GM12878 (cell line): ENCODE measurements at regions not wholly inside any gene's neighbourhood (a gene's known extent, or its start where the extent isn't known, plus 50 kb on each side); places are given as distances from the start of the nearest gene placed in this dataset.

Source experiments
- ATAC-seq: fragments of 200-7000 bp; cut with Tn5 transposase; 3 replicates; pipeline ENCODE4 v1.9.1; 2020; ENCODE audit warnings: mild to moderate bottlenecking, moderate library complexity
- BruUV-seq: library from RNA; stranded (reverse); fragments of 400-500 nt; replicated peaks from 2 replicates; lab custom pipeline; 2021; lab: Mats Ljungman, UMichigan
- CTCF ChIA-PET: fragments of 300-600 bp; sonication (Branson Sonifier 250); formaldehyde crosslinking; extraction: SDS; loops from one replicate; lab custom pipeline; 2021; ENCODE audit warnings: inconsistent platforms; lab: Yijun Ruan, JAX
- POLR2A ChIA-PET: fragments of 350-600 bp; formaldehyde crosslinking; extraction: SDS; loops from one replicate; lab custom pipeline; 2021; ENCODE audit warnings: inconsistent platforms; lab: Charles Lee
- RAD21 ChIA-PET: fragments of 300-600 bp; sonication (Branson Sonifier 250); formaldehyde crosslinking; loops from one replicate; lab custom pipeline; 2023; ENCODE audit warnings: antibody characterized with exemption; ENCODE audit not compliant: unreplicated experiment; lab: Charles Lee
- SMC1A ChIA-PET: fragments of 300-600 bp; sonication (Branson Sonifier 250); formaldehyde crosslinking; loops from one replicate; lab custom pipeline; 2023; ENCODE audit not compliant: unreplicated experiment, uncharacterized antibody; lab: Charles Lee
- DNase-seq: peaks from one replicate; pipeline ENCODE4 v3.0.0-alpha.2; 2011; ENCODE audit warnings: low read depth, low spot score
- FAIRE-seq: peaks from 3 replicates; lab custom pipeline; 2011; peaks lifted over from hg19 to GRCh38; lab: Jason Lieb, UNC
- H2AFZ ChIP-seq: 2 replicates; pipeline ENCODE4 v1.6.0; 2011; ENCODE audit warnings: low read depth, low read length, control low read depth; ENCODE audit not compliant: control insufficient read depth
- H3K27ac ChIP-seq: 2 replicates; pipeline ENCODE4 v1.5.1; 2011; ENCODE audit warnings: control low read depth; ENCODE audit not compliant: control insufficient read depth, insufficient read depth
- H3K27me3 ChIP-seq, 2 experiments: replicated peaks in 1 of 2; 2 replicates each; pipeline versions ENCODE4 v1.6.0 to v1.6.1; 2011; ENCODE audit warnings: low read length in 1 of 2; ENCODE audit not compliant: control insufficient read depth in 2 of 2, insufficient read depth in 2 of 2
- H3K36me3 ChIP-seq, 2 experiments: 2 replicates each; pipeline ENCODE4 v1.5.1; 2011; ENCODE audit warnings: low read length in 1 of 2; ENCODE audit not compliant: control insufficient read depth in 2 of 2, insufficient read depth in 2 of 2
- H3K4me1 ChIP-seq: 2 replicates; pipeline ENCODE4 v1.6.1; 2011; ENCODE audit warnings: mild to moderate bottlenecking, low read length, moderate library complexity, mixed read lengths; ENCODE audit not compliant: control insufficient read depth, insufficient read depth
- H3K4me2 ChIP-seq: 2 replicates; pipeline ENCODE4 v1.6.0; 2011; ENCODE audit warnings: control low read depth; ENCODE audit not compliant: control insufficient read depth, insufficient read depth
- H3K4me3 ChIP-seq: fragments of 200-600 bp; sonication (generic); 2 replicates; pipeline ENCODE4 v1.5.1; 2016
- H3K79me2 ChIP-seq: 2 replicates; pipeline ENCODE4 v1.6.0; 2011; ENCODE audit warnings: low read length; ENCODE audit not compliant: control insufficient read depth, insufficient read depth
- H3K9ac ChIP-seq: 2 replicates; pipeline ENCODE4 v1.8.0; 2011; ENCODE audit warnings: low read length, control low read depth, mixed read lengths; ENCODE audit not compliant: control insufficient read depth, insufficient read depth
- H3K9me3 ChIP-seq: replicated peaks from 3 replicates; pipeline ENCODE4 v1.5.1; 2011; ENCODE audit warnings: mild to moderate bottlenecking, low read length; ENCODE audit not compliant: control insufficient read depth, insufficient read depth
- H4K20me1 ChIP-seq: 2 replicates; pipeline ENCODE4 v1.6.0; 2011; ENCODE audit not compliant: control insufficient read depth, insufficient read depth
- CHD1 ChIP-seq: IDR thresholded peaks from 2 replicates; pipeline ENCODE4 v1.6.1; 2012; ENCODE audit warnings: low read depth, low read length, improper control_type of control experiment
- CREM ChIP-seq: IDR thresholded peaks from 2 replicates; pipeline ENCODE4 v1.6.1; 2014; ENCODE audit warnings: antibody characterized with exemption, low read depth
- HDAC6 ChIP-seq: fragments of 200-600 bp; sonication (generic); IDR thresholded peaks from one replicate; pipeline ENCODE4 v1.8.0; 2017; ENCODE audit warnings: antibody characterized with exemption; ENCODE audit not compliant: unreplicated experiment
- NFYA ChIP-seq: IDR thresholded peaks from 2 replicates; pipeline ENCODE4 v1.6.1; 2011; ENCODE audit warnings: low read depth, mild to moderate bottlenecking, low read length, improper control_type of control experiment, borderline replicate concordance
- POLR2AphosphoS5 ChIP-seq: IDR thresholded peaks from 2 replicates; pipeline ENCODE4 v1.6.1; 2011; ENCODE audit warnings: mild to moderate bottlenecking, low read length, inconsistent platforms
- WGBS: methylation state at CpG from one replicate; pipeline ENCODE4 v1.1.6; 2016; ENCODE audit warnings: low lambda C conversion rate; ENCODE audit not compliant: insufficient replicate concordance, insufficient coverage; ENCODE audit errors: missing lambda C conversion rate; 5-methylcytosine and 5-hydroxymethylcytosine counted together
- in situ Hi-C: fragments of 300-500 bp; cut with MboI; formaldehyde crosslinking; loops from 9 replicates; pipeline ENCODE4 v1.14.3; 2018; ENCODE audit warnings: mixed read lengths
- intact Hi-C: fragments of 100-400 bp; cut with micrococcal nuclease; formaldehyde crosslinking; loops from one replicate; pipeline ENCODE4 v1.14.2; 2022; ENCODE audit not compliant: unreplicated experiment
- TF ChIP-seq, protein P1 (sequence below): fragments of 450-650 bp; conservative IDR thresholded peaks from 2 replicates; pipeline ENCODE4 v1.6.1; 2017; ENCODE audit warnings: mild to moderate bottlenecking, moderate library complexity
- TF ChIP-seq, protein P2 (sequence below): IDR thresholded peaks from 2 replicates; pipeline ENCODE4 v1.6.1; 2012; ENCODE audit warnings: improper control_type of control experiment, low read depth, low read length; ENCODE audit not compliant: insufficient replicate concordance
- TF ChIP-seq, protein P3 (sequence below): fragments of 450-650 bp; IDR thresholded peaks from 2 replicates; pipeline ENCODE4 v1.6.1; 2018; ENCODE audit warnings: mild to moderate bottlenecking, low read depth, moderate library complexity; ENCODE audit not compliant: partially characterized antibody
- TF ChIP-seq, protein P4 (sequence below): IDR thresholded peaks from 2 replicates; pipeline ENCODE4 v1.6.1; 2012; ENCODE audit warnings: mild to moderate bottlenecking, low read depth, low read length

DNA sequence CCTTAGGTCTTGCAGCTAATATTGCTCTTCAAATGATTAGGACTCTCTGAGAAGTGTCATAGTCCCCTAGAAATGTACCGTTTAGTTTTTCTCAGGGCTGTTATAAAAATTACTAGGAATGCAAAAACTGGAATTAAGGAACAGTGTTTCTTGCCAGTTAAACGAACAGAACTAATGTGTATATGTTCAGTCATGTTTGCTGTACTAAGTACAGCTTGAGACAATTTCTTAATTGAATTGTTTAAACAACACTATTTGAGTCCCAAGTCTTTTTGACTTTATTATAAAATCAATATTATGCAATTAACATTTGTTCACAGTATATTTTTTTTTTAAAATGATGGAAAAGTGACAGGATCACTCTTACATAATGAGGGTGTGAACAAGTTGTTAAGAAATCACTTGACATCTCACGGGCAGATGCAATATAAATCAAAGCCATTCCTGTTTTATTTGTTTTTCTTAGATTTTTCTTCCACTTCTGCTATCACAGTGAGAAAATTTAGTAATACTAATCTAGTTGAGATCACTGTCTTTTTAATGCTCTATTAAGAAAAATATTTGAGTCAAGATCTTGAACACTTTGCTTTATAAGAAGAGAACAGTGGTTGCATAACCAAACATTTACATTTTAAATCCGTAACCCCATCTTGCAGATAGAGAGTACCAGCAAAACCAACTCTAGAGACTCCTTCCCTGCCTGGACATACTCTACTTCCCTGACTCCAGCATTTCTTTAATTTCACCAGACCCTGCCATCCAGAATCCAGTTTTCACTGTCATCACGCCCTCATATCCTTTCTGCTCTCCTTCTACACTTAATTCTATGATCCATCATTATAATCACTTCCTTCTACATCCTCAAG lies 140.7 kb upstream of the KITLG start:
- BruUV-seq = no TSS peak
- H3K27me3 ChIP-seq = no peaks in the 10 kb centered on the region
- SMC1A ChIA-PET = no interaction called here
- ATAC-seq = no peak
- RAD21 ChIA-PET = no interaction called here
- H3K9ac ChIP-seq = no peak overlapping the region
- no peak overlapping the region for H2AFZ ChIP-seq
- FAIRE-seq = no peak
- POLR2A ChIA-PET = no interaction called here
- no peak overlapping the region for H3K4me2 ChIP-seq
- no peak overlapping the region for H3K27ac ChIP-seq
- no peak for DNase-seq
- CTCF ChIA-PET = no interaction called here
- no peaks in the 10 kb centered on the region for H3K9me3 ChIP-seq
- WGBS = 25% methylated on average over 5 of the region's 5 CpGs
- intact Hi-C loops = no loop called here
- no peaks in the 10 kb centered on the region for H3K4me1 ChIP-seq
- no peak overlapping the region for H3K4me3 ChIP-seq
- TF ChIP-seq, protein P1, sequence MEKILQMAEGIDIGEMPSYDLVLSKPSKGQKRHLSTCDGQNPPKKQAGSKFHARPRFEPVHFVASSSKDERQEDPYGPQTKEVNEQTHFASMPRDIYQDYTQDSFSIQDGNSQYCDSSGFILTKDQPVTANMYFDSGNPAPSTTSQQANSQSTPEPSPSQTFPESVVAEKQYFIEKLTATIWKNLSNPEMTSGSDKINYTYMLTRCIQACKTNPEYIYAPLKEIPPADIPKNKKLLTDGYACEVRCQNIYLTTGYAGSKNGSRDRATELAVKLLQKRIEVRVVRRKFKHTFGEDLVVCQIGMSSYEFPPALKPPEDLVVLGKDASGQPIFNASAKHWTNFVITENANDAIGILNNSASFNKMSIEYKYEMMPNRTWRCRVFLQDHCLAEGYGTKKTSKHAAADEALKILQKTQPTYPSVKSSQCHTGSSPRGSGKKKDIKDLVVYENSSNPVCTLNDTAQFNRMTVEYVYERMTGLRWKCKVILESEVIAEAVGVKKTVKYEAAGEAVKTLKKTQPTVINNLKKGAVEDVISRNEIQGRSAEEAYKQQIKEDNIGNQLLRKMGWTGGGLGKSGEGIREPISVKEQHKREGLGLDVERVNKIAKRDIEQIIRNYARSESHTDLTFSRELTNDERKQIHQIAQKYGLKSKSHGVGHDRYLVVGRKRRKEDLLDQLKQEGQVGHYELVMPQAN = no peak
- TF ChIP-seq, protein P2, sequence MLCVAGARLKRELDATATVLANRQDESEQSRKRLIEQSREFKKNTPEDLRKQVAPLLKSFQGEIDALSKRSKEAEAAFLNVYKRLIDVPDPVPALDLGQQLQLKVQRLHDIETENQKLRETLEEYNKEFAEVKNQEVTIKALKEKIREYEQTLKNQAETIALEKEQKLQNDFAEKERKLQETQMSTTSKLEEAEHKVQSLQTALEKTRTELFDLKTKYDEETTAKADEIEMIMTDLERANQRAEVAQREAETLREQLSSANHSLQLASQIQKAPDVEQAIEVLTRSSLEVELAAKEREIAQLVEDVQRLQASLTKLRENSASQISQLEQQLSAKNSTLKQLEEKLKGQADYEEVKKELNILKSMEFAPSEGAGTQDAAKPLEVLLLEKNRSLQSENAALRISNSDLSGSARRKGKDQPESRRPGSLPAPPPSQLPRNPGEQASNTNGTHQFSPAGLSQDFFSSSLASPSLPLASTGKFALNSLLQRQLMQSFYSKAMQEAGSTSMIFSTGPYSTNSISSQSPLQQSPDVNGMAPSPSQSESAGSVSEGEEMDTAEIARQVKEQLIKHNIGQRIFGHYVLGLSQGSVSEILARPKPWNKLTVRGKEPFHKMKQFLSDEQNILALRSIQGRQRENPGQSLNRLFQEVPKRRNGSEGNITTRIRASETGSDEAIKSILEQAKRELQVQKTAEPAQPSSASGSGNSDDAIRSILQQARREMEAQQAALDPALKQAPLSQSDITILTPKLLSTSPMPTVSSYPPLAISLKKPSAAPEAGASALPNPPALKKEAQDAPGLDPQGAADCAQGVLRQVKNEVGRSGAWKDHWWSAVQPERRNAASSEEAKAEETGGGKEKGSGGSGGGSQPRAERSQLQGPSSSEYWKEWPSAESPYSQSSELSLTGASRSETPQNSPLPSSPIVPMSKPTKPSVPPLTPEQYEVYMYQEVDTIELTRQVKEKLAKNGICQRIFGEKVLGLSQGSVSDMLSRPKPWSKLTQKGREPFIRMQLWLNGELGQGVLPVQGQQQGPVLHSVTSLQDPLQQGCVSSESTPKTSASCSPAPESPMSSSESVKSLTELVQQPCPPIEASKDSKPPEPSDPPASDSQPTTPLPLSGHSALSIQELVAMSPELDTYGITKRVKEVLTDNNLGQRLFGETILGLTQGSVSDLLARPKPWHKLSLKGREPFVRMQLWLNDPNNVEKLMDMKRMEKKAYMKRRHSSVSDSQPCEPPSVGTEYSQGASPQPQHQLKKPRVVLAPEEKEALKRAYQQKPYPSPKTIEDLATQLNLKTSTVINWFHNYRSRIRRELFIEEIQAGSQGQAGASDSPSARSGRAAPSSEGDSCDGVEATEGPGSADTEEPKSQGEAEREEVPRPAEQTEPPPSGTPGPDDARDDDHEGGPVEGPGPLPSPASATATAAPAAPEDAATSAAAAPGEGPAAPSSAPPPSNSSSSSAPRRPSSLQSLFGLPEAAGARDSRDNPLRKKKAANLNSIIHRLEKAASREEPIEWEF = no peak
- TF ChIP-seq CHD1 = no peak
- TF ChIP-seq HDAC6 = no peak
- no peak for TF ChIP-seq NFYA
- TF ChIP-seq POLR2AphosphoS5 = no peak
- TF ChIP-seq, protein P3, sequence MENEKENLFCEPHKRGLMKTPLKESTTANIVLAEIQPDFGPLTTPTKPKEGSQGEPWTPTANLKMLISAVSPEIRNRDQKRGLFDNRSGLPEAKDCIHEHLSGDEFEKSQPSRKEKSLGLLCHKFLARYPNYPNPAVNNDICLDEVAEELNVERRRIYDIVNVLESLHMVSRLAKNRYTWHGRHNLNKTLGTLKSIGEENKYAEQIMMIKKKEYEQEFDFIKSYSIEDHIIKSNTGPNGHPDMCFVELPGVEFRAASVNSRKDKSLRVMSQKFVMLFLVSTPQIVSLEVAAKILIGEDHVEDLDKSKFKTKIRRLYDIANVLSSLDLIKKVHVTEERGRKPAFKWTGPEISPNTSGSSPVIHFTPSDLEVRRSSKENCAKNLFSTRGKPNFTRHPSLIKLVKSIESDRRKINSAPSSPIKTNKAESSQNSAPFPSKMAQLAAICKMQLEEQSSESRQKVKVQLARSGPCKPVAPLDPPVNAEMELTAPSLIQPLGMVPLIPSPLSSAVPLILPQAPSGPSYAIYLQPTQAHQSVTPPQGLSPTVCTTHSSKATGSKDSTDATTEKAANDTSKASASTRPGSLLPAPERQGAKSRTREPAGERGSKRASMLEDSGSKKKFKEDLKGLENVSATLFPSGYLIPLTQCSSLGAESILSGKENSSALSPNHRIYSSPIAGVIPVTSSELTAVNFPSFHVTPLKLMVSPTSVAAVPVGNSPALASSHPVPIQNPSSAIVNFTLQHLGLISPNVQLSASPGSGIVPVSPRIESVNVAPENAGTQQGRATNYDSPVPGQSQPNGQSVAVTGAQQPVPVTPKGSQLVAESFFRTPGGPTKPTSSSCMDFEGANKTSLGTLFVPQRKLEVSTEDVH = no peak
- TF ChIP-seq, protein P4, sequence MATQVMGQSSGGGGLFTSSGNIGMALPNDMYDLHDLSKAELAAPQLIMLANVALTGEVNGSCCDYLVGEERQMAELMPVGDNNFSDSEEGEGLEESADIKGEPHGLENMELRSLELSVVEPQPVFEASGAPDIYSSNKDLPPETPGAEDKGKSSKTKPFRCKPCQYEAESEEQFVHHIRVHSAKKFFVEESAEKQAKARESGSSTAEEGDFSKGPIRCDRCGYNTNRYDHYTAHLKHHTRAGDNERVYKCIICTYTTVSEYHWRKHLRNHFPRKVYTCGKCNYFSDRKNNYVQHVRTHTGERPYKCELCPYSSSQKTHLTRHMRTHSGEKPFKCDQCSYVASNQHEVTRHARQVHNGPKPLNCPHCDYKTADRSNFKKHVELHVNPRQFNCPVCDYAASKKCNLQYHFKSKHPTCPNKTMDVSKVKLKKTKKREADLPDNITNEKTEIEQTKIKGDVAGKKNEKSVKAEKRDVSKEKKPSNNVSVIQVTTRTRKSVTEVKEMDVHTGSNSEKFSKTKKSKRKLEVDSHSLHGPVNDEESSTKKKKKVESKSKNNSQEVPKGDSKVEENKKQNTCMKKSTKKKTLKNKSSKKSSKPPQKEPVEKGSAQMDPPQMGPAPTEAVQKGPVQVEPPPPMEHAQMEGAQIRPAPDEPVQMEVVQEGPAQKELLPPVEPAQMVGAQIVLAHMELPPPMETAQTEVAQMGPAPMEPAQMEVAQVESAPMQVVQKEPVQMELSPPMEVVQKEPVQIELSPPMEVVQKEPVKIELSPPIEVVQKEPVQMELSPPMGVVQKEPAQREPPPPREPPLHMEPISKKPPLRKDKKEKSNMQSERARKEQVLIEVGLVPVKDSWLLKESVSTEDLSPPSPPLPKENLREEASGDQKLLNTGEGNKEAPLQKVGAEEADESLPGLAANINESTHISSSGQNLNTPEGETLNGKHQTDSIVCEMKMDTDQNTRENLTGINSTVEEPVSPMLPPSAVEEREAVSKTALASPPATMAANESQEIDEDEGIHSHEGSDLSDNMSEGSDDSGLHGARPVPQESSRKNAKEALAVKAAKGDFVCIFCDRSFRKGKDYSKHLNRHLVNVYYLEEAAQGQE = no peak
- no peak for TF ChIP-seq CREM
- H4K20me1 ChIP-seq = no peaks in the 10 kb centered on the region
- in situ Hi-C loops = no loop called here
- H3K79me2 ChIP-seq = no peaks in the 10 kb centered on the region
- H3K36me3 ChIP-seq = no peaks in the 10 kb centered on the region
